Occipital lobe (tissue), 1 donor: ENCODE measurements at regions not wholly inside any gene's neighbourhood (a gene's known extent, or its start where the extent isn't known, plus 50 kb on each side); places are given as distances from the start of the nearest gene placed in this dataset.

ENCODE experiments used
- DNase-seq: peaks from one replicate; lab custom pipeline; 2025; lab: John Stamatoyannopoulos, UW

GRCh38 chr3:35946854-35947515 lies 307.7 kb downstream of the ARPP21 start:
- no peak for DNase-seq

GRCh38 chr3:35950021-35950420 lies 310.7 kb downstream of the ARPP21 start:
- DNase-seq = no peak

DNA sequence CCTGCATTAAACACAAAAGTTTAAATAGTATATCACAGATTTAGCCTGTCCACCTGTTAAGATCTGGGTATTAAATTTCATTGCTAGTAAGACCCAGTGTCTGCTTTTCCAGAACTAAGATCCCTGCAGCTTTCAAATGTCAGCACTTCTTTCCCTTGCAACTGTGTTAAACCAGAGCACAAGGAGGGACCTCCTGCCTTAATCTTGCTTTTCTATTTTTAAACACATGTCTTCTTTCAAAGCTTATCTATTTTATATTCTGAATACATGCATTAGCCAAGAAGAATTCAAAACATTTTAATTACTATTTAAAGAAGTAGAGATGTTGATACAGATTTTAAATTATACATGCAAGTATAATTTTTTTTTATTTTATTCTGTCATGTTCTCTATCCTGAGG lies 315.1 kb downstream of the ARPP21 start:
- DNase-seq = no peak

DNA sequence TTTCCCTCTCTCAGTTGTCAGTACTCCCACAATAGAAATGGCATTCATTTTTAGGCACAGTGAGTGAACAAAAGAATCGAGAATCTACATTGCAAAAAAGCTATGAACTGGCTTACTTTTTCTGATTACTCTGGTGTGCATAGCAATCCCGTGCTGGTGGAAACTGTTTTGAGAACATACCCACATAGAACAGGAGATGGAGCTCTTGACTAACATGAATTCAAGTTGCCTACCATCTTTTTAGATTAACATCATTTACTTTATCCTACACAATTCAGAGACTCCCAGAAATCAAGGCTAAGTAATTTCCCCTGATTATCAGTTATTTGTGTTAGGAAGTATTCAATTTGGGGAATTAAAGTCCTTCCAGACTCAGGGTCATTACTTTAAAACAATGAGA lies 326.6 kb downstream of the ARPP21 start:
- no peak for DNase-seq

DNA sequence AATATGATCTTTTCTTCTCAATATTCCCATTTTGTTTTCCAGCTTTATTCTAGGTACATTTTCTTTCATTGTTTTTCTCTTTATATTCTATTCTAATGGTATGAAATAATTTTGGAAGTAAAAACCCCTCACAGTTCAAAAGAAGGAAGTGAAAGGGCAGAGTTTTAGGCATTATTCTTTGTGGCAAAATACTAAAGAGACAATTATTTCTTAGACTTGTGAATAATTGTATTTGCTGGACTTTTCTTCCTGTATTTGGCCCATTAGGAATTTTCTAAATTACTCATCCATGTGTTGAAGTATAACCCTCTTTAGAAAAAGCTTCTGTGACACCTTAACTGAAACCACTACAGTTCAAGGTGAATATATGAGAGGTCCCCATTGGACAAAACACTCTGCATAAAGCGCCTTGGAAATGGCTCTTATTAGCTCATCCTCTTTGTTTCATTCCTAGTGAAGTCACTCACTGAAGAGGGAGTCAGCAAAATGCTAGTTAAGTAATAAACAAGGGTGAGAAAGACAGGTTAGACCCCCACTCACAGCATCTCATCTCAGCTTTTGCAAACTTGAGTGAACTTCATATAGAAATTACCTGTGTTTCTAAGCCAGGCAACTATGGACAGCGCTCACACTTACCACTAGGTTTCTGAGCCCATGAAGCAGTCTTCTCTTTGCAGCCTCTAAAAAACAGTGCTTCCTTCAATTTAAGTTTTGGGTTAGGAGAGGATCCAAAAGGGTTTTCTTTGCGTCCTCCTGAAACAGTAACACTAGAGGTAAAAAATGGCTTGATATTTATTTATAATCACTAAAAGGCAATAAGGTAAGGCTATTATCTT lies 327.5 kb downstream of the ARPP21 start:
- DNase-seq = no peak

- DNase-seq = no peak
Measured at GRCh38 chr3:35968043-35968622, 328.8 kb downstream of the ARPP21 start.

GRCh38 chr3:35969406-35969805 lies 330.1 kb downstream of the ARPP21 start:
- no peak for DNase-seq

- DNase-seq = no peak
Measured at GRCh38 chr3:35970793-35971192, 331.5 kb downstream of the ARPP21 start.

DNA sequence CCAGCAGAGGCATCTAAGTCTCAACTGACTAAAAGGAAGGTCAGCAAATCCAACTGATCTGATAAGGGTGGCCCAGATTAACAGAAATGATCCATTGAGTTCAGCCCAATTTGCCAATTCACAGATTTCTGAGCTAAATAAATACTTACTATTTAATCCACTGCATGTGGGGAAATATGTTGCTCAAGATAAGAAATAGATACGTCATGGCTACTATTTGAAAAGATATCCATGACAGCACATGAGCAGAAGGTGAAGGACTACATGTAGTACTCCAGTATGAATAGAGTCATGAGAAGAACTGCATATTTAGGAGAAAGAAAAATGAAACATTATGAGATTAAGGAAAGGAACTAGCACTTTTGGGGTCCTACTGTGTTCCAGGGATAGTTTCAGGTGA lies 332.4 kb downstream of the ARPP21 start:
- no peak for DNase-seq

DNA sequence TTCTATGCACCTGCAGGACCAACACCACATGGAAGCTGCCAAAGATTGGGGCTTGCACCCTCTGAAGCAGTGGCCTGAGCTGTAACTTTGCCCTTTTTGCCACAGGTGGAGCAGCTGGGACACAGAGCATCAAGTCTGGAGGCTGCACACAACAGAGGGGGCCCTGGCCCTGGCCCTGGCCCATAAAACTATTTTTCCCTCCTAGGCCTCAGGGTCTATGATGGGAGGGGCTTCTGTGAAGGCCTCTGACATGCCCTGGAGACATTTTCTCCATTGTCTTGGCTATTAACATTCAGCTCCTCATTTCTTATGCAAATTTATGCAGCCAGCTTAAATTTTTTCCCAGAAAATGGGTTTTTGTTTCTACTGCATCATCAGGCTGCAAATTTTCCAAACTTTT lies 335.5 kb downstream of the ARPP21 start:
- no peak for DNase-seq

DNA sequence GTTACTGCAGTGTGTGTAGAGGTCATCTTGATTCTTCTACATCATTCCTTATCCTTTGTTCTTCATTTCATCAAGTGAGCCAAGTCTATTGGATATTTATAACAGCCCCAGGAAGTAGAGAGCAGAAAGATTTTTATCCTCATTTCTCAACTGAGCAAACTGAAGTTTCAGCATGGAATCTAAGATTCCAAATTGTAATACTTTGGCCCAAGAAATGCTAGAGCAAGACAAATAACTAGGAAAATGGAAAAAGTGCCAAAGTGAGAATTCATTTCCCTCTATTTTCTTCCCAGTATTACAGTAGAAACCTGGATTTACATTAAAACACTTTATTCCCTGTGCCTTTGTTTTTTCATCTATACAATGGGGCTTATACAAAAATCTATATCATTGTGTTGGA lies 346.8 kb downstream of the ARPP21 start:
- no peak for DNase-seq

DNA sequence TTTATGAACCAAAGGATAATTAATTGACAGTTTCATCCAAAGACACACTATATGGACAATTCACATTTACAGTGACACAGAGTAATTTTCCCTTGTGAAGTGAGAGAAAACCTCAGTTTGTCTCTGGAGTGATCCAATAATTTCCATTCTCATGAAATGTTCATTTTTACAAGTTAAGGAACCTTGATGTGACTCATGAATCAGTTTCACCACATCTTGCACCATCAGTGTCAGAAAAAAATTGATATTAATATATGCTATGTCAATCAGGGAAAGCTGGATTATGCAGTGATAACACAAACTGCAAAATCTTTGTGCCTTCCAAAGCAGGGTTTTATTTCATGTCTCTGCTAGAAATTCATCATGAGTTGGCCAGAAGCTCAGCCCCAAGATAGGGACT lies 348.1 kb downstream of the ARPP21 start:
- no peak for DNase-seq

GRCh38 chr3:35992041-35992440 lies 352.7 kb downstream of the ARPP21 start:
- no peak for DNase-seq

- no peak for DNase-seq
Measured at GRCh38 chr3:36011791-36012190, 368.5 kb upstream of the STAC start.

DNA sequence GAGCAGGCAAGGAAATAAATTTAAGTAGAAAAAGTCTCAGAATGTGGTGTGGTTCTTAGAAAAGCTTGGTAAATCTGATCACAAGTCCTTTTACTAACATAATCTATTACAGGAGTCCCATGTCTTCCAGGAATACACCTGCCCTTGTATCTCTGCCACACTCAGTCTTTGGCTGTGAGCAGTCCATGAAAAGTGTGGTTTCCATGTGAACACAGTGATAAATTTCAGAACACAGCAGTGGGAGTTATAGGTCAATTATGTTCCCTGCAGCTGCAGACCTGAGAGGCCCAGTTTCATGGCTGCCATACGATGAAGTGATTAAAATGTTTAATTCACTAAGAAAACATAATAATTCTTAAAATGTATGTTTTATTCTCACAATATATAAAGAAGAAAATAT lies 366.9 kb upstream of the STAC start:
- DNase-seq = no peak

DNA sequence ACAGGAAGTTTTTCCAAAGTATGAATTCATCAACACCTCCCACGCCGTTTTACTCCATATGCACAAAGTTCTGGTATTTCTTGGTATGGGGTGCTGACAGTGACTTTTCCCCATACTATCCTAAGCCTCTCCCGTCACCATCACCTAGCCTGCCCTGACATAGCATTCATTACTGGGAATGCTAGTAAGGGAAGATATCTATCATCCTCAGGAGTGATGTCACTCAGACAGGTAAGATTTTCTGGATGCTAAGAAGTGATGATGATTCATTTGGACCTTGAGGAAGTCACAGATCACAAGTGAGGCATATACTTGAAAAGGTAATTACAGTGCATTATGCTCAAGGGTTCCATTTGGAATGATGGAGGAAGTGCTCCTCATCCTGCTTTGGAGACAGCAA lies 355.1 kb upstream of the STAC start:
- DNase-seq = no peak

DNA sequence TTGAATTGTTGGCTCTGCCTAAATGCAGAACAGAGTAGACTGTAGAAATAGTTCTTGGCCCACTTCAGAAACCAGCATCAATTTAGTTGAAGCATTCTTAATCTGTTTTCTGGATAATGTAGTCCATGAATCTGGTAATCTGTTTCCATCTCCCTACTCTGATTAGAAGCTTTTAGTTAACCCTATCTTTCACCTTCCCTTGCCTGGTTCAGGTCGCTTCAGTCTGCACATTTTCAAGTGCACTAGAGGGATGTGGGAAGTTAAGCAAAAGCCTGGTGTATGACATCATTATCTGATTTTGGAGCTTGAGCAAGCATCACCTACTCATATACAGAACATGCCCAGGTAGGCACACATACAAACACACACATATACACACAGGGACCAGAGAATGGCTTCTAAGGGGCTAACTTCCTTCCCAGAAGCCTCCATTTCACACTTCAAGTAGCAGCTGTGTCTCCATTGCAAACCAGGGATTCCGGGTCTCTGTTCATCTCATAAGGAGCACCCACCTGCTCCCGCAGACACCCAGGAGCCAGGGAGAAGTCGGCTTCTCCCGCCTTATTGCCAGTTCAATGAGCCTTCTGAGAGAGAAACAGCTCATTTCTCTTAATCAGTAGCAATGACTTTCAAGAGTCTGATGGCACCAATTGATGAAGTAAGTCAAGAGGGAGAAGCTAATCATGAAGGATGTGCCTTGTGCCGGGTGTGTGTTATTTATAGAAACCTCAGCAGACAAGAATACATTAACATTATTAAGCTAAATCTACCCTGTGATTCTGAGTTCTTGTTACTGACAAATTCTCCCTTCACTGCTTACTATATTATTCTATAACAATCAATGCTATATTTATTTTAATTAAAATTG lies 347.9 kb upstream of the STAC start:
- DNase-seq = no peak

GRCh38 chr3:36058404-36059030 lies 321.8 kb upstream of the STAC start:
- no peak for DNase-seq

DNA sequence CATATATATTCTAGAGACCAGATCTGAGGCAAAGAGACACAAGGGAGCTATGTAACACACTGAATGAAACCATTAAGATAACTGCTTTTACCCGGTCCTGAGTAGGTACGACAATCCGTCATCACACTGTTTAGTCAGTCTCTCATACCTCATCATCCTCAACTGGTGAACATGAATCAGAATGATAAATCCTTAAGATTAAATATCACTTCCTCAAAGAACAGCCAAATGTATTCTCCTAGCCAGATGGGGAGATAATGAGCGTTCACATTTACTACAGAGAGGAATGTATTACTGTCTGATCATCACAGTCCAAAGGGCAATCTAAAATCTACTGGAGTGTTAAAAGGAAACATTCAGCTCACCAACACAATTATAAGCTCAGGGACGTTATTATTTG lies 319.4 kb upstream of the STAC start:
- no peak for DNase-seq

DNA sequence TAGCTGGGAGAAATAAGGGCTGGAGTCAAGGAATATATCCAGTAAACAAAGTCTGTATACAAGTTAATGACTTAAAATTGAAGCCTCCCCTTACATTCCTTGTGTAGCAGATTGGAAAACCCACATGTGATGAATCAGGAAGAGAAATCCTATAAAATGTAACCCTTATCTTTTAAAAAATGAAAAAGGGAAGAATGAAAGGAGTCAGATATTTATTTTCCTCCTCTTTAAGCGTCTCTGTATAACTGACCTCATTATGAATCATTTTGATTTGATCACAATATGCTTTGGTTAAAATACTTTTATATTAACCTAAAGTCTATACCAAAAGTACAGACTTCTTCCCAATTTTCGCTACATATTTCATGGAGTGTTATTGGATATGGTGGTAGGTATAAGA lies 316.3 kb upstream of the STAC start:
- no peak for DNase-seq

DNA sequence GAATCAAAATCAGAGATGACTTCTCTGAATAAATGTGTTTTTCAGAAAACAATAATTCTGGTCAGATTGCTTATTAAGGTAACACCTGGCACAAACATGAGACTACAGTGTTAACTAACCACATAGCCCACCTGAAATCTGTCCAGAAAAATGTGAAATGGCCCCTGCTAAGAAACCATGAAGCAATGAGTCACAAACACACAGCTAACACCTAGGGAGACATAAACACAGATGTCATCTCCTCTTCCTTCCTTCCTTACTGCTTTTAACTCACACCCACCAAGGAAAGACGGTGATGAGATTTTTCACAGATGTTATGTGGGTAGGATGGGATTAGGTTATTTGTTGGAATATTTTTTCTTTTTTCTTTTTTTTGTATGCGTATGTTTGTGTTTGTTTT lies 315.0 kb upstream of the STAC start:
- no peak for DNase-seq
